Ovary (tissue), 7 donors: ENCODE measurements at regions not wholly inside any gene's neighbourhood (a gene's known extent, or its start where the extent isn't known, plus 50 kb on each side); places are given as distances from the start of the nearest gene placed in this dataset.

Experiments
- DNase-seq, 5 donors: peaks; one replicate each; pipeline ENCODE4 v3.0.0-alpha.2; 2019 to 2020
- H3K27ac ChIP-seq, 2 donors: fragments of 200-600 bp; one replicate each; pipeline versions ENCODE4 v1.5.1 to v1.8.0; 2019 to 2022
- H3K27me3 ChIP-seq: fragments of 200-600 bp; one replicate; pipeline ENCODE4 v1.8.0; 2022
- H3K36me3 ChIP-seq: fragments of 200-600 bp; sonication (generic); one replicate; pipeline ENCODE4 v1.5.1; 2019
- H3K4me1 ChIP-seq: one replicate; pipeline ENCODE4 v1.8.1; 2013; ENCODE audit warnings: mild to moderate bottlenecking, moderate library complexity; ENCODE audit not compliant: insufficient read depth
- H3K4me3 ChIP-seq: fragments of 200-600 bp; sonication (generic); one replicate; pipeline ENCODE4 v1.5.1; 2017
- H3K9me3 ChIP-seq, 2 donors: fragments of 200-600 bp in 1 of 2; sonication (generic) in 1 of 2; one replicate each; pipeline versions ENCODE4 v1.5.1 to v1.8.1; 2013 to 2019; ENCODE audit warnings: mild to moderate bottlenecking in 1 of 2, moderate library complexity in 1 of 2
- EP300 ChIP-seq: sonication (generic); formaldehyde crosslinking; IDR thresholded peaks from one replicate; pipeline ENCODE4 v1.6.1; 2017; ENCODE audit warnings: antibody characterized with exemption
- POLR2A ChIP-seq: fragments of 450-650 bp; IDR thresholded peaks from one replicate; pipeline ENCODE4 v1.6.1; 2017; ENCODE audit warnings: antibody characterized with exemption, mild to moderate bottlenecking, moderate library complexity
- WGBS, 3 donors: extraction: QIAGEN DNeasy Blood & Tissue Kit in 1 of 3; methylation state at CpG; one replicate each; pipeline versions ENCODE4 v1.1.5 to v1.1.7; 2013 to 2017; 5-methylcytosine and 5-hydroxymethylcytosine counted together
- intact Hi-C, 4 donors: fragments of 100-400 bp; cut with DNase I; formaldehyde crosslinking; loops; one replicate each; pipeline versions ENCODE4 v1.11.0 to v1.15.1; 2022 to 2023
- TF ChIP-seq, protein P1 (sequence below), 3 donors: fragments of 450-650 bp in 2 of 3; fragments of 200-600 bp in 1 of 3; IDR thresholded peaks; one replicate each; pipeline versions ENCODE4 v1.5.1 to v1.8.0; 2016 to 2022; ENCODE audit warnings: antibody characterized with exemption in 3 of 3, mild to moderate bottlenecking in 1 of 3
- donor health status: DM: no; HTN: no; CAD: no; lungs with moderate emphysema.
- donor health status: DM: no; HTN: no; CAD: no.
- donor health status: Bipolar disorder and iron deficiency.
- donor health status: DM: no; HTN: no; CAD: no.
- donor health status: DM: yes; HTN: yes; CAD: no.

DNA sequence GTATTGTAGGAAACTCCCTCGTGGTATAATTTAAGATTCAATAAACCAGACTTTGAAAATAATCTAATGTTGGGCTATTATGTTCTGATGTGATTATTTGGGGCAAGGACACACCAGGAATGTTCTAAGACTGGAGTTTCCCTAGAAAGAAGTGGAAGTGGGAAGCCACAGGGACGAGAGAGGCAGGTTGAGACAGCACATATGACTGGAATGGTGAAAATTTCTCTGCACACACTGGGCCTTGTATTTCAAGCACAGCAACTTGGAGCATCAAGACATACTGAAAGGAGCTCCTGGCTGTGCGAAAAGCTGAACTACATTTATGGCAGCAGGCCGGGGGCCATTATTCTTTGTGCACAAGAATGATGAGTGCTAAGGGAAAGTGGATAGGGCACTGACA is 98.2 kb downstream of the CETN3 start:
- Histone ChIP-seq H3K4me1 (no peaks in the 10 kb centered on the region), H3K36me3 (no peaks in the 10 kb centered on the region), H3K9me3 (peaks cover 0 to 3% of the 10 kb centered on the region in 2 donors), H3K27me3 (no peaks in the 10 kb centered on the region), H3K4me3 (no peak overlapping the region), H3K27ac (no peak overlapping the region)
- intact Hi-C loops: no loop called here
- 42 to 74% (median 48%) methylated on average over 4 of the region's 4 CpGs for WGBS, 3 donors
- TF ChIP-seq, protein P1, sequence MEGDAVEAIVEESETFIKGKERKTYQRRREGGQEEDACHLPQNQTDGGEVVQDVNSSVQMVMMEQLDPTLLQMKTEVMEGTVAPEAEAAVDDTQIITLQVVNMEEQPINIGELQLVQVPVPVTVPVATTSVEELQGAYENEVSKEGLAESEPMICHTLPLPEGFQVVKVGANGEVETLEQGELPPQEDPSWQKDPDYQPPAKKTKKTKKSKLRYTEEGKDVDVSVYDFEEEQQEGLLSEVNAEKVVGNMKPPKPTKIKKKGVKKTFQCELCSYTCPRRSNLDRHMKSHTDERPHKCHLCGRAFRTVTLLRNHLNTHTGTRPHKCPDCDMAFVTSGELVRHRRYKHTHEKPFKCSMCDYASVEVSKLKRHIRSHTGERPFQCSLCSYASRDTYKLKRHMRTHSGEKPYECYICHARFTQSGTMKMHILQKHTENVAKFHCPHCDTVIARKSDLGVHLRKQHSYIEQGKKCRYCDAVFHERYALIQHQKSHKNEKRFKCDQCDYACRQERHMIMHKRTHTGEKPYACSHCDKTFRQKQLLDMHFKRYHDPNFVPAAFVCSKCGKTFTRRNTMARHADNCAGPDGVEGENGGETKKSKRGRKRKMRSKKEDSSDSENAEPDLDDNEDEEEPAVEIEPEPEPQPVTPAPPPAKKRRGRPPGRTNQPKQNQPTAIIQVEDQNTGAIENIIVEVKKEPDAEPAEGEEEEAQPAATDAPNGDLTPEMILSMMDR (IDR thresholded peaks at IDR 0.05): no peak
- no peak for TF ChIP-seq EP300
- TF ChIP-seq POLR2A: no peak
- no peak for DNase-seq

DNA sequence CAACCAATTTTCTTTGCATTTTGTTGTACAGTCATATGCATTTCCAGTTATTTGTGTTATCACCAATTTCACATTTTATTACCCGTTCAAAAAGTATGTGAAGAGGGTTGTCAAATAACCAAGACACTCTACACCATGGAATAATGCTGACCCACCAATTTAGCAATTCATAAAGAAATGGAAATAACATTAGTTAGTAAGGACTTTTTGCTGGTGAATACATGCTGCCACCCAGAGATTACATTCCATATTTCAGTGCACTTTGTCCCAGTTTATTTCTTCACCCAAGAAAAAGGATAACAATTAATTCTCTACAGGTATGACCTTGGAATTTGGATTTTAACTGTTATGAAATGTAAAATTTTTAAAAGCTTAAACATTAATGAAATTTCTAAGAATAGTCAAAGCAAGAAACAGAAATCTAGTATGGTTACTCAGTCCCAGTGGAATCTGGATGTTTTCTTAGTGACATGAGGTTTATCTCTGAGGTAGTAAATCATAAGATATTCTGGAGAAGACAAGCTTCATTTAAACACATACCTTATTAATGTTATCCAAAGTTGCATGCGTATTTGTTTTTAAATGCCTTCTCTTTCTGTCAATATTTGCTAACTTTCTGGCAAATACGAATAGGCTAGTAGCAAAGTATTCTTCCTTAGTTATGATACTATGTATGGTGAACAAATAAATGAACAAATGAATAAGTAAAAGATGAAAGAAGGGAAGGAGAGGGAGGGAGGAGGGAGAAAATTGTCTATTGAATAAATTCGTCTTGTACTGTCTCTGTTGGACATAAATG is 100.6 kb downstream of the CETN3 start:
- 19 to 44% (median 31%) methylated on average over 4 of the region's 4 CpGs for WGBS, 3 donors
- peaks cover 0 to 3% of the 10 kb centered on the region in 2 donors for H3K9me3 ChIP-seq
- TF ChIP-seq EP300 (no peak), POLR2A (no peak)
- TF ChIP-seq, protein P1 (IDR thresholded peaks at IDR 0.05): no peak
- no peak for DNase-seq
- H3K4me1 ChIP-seq: no peaks in the 10 kb centered on the region
- no peaks in the 10 kb centered on the region for H3K36me3 ChIP-seq
- intact Hi-C loops: no loop called here
- no peak overlapping the region for H3K4me3 ChIP-seq
- no peak overlapping the region for H3K27ac ChIP-seq
- no peaks in the 10 kb centered on the region for H3K27me3 ChIP-seq

DNA sequence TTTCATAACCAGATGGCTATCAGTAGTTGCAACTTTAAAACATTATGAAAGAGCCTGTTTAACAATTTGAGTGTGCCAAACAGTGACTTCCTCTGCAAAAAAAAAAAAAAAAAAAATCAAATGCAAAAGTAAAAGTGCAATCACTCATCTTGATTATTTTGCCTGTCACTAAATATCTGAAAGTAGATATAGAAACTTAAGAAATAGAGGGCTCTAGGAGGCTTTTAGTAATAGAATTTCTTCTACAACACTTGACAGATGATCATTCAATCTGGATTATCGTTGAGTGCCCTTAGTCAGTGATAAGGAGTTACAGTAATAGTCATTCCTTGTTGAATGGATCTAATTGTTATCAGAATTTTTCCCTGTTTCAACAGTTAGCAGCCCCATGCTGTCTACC is 101.8 kb downstream of the CETN3 start:
- H3K9me3 ChIP-seq: no peaks in the 10 kb centered on the region
- no peak for DNase-seq
- no peak overlapping the region for H3K4me3 ChIP-seq
- H3K36me3 ChIP-seq: no peaks in the 10 kb centered on the region
- H3K27ac ChIP-seq: no peak overlapping the region
- TF ChIP-seq EP300 (no peak), POLR2A (no peak)
- TF ChIP-seq, protein P1 (IDR thresholded peaks at IDR 0.05): no peak
- WGBS, 3 donors: 53 to 76% (median 65%) methylated on average over 1 of the region's 1 CpG
- intact Hi-C loops: no loop called here
- no peaks in the 10 kb centered on the region for H3K4me1 ChIP-seq
- no peaks in the 10 kb centered on the region for H3K27me3 ChIP-seq

DNA sequence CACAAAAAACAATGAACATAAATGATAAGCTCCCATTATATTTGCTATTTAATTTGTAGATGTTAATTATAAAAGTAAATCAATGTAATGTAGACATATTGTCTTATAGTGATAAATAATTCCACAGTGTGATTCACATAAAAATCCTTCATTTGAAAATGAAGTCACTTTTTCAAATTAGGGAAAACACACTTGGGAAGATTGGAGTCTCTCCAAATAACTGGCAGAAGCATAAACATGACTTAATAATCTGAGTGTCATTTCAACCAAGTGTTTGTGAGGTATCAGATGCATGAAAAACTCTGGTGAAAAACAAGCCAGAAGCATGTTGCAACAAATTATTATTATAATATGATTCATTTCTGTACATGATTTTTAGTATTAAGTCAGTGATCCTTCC is 102.2 kb downstream of the CETN3 start:
- DNase-seq: no peak
- no peak overlapping the region for H3K4me3 ChIP-seq
- TF ChIP-seq, protein P1 (IDR thresholded peaks at IDR 0.05): no peak
- TF ChIP-seq POLR2A (no peak), EP300 (no peak)
- no peak overlapping the region for H3K27ac ChIP-seq
- H3K36me3 ChIP-seq: no peaks in the 10 kb centered on the region
- no peaks in the 10 kb centered on the region for H3K27me3 ChIP-seq
- intact Hi-C loops: no loop called here
- H3K9me3 ChIP-seq: no peaks in the 10 kb centered on the region
- H3K4me1 ChIP-seq: no peaks in the 10 kb centered on the region
